ENCODE measurements at regions not wholly inside any gene's neighbourhood (a gene's known extent, or its start where the extent isn't known, plus 50 kb on each side); places are given as distances from the start of the nearest gene placed in this dataset.
A peak's percentile ranks its signal among the peaks of the same experiment; 100 is the strongest.

- Histone ChIP-seq H3K36me3 (ENCODE audit: insufficient read depth) (no peaks in the 10 kb centered on the region), H3K9me2 (ENCODE audit: insufficient read depth) (peaks cover 7% of the 10 kb centered on the region; the same call in 1 of the 2 replicates), H3K4me3 (no peak overlapping the region), H2AFZ (no peak overlapping the region), H3K4me2 (no peak overlapping the region), H3F3A (replicated peaks; ENCODE audit: low read depth) (no peaks in the 10 kb centered on the region), H3K27ac (ENCODE audit: low read depth) (no peak overlapping the region), H4K20me1 (replicated peaks; ENCODE audit: insufficient read depth) (no peaks in the 10 kb centered on the region), H3K79me2 (replicated peaks; ENCODE audit: insufficient read depth) (no peaks in the 10 kb centered on the region), H3K4me1 (ENCODE audit: insufficient read depth) (no peaks in the 10 kb centered on the region), H3K27me3 (ENCODE audit: insufficient read depth) (no peaks in the 10 kb centered on the region)
- no peak for ATAC-seq
- no peaks in the 10 kb centered on the region for H3K27me3 Mint-ChIP-seq (ENCODE audit: insufficient read depth, low read depth, poor library complexity)
- H3K4me1 Mint-ChIP-seq = no peaks in the 10 kb centered on the region
- DNase-seq (ENCODE audit: low spot score) = no peak
- no peaks in the 10 kb centered on the region for H3K36me3 Mint-ChIP-seq (ENCODE audit: low read depth)
- H3K4me3 Mint-ChIP-seq = no peak overlapping the region
- H3K27ac Mint-ChIP-seq = no peak overlapping the region
- no peak for TF ChIP-seq STAT1 (IDR thresholded peaks at IDR 0.05; ENCODE audit: unreplicated experiment)
- TF ChIP-seq ZNF114 (CRISPR knock-in tag; IDR thresholded peaks at IDR 0.05) = no peak
- no peak for TF ChIP-seq JUNB (IDR thresholded peaks at IDR 0.05; ENCODE audit: unreplicated experiment)
- TF ChIP-seq CREB1 (CRISPR knock-in tag; IDR thresholded peaks at IDR 0.05; ENCODE audit: low read depth) = no peak
- TF ChIP-seq EZH2phosphoT487 (IDR thresholded peaks at IDR 0.05; ENCODE audit: unreplicated experiment) = no peak
- H3K9me3 Mint-ChIP-seq = no peaks in the 10 kb centered on the region
Measured at GRCh38 chr6:74578339-74578738, 627.5 kb downstream of the COL12A1 start.

GRCh38 chr6:74577619-74578018 lies 628.2 kb downstream of the COL12A1 start:
- H4K20me1 ChIP-seq (replicated peaks; ENCODE audit: insufficient read depth) = no peaks in the 10 kb centered on the region
- H3F3A ChIP-seq (replicated peaks; ENCODE audit: low read depth) = no peaks in the 10 kb centered on the region
- Mint-ChIP-seq H3K27ac (no peak overlapping the region), H3K9me3 (no peaks in the 10 kb centered on the region), H3K4me1 (no peaks in the 10 kb centered on the region), H3K4me3 (no peak overlapping the region), H3K36me3 (ENCODE audit: low read depth) (no peaks in the 10 kb centered on the region), H3K27me3 (ENCODE audit: insufficient read depth, low read depth, poor library complexity) (no peaks in the 10 kb centered on the region)
- no peak for TF ChIP-seq ETS1 (IDR thresholded peaks at IDR 0.05)
- TF ChIP-seq EZH2phosphoT487 (IDR thresholded peaks at IDR 0.05; ENCODE audit: unreplicated experiment) = no peak
- TF ChIP-seq EZH2 (IDR thresholded peaks at IDR 0.05; ENCODE audit: low read depth, unreplicated experiment) = no peak
- TF ChIP-seq ZNF114 (CRISPR knock-in tag; IDR thresholded peaks at IDR 0.05) = no peak
- TF ChIP-seq NANOG (IDR thresholded peaks at IDR 0.05; ENCODE audit: borderline replicate concordance) = no peak
- no peak for TF ChIP-seq ZNF331 (CRISPR knock-in tag; IDR thresholded peaks at IDR 0.05; ENCODE audit: low read depth)
- TF ChIP-seq REST (IDR thresholded peaks at IDR 0.05; ENCODE audit: unreplicated experiment) = no peak
- TF ChIP-seq JUNB (IDR thresholded peaks at IDR 0.05; ENCODE audit: unreplicated experiment) = no peak
- TF ChIP-seq, protein P1, sequence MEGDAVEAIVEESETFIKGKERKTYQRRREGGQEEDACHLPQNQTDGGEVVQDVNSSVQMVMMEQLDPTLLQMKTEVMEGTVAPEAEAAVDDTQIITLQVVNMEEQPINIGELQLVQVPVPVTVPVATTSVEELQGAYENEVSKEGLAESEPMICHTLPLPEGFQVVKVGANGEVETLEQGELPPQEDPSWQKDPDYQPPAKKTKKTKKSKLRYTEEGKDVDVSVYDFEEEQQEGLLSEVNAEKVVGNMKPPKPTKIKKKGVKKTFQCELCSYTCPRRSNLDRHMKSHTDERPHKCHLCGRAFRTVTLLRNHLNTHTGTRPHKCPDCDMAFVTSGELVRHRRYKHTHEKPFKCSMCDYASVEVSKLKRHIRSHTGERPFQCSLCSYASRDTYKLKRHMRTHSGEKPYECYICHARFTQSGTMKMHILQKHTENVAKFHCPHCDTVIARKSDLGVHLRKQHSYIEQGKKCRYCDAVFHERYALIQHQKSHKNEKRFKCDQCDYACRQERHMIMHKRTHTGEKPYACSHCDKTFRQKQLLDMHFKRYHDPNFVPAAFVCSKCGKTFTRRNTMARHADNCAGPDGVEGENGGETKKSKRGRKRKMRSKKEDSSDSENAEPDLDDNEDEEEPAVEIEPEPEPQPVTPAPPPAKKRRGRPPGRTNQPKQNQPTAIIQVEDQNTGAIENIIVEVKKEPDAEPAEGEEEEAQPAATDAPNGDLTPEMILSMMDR (conservative IDR thresholded peaks at IDR 0.05; ENCODE audit: low read depth in 2 of 2) = no peak
- H3K4me3 ChIP-seq = no peak overlapping the region
- H3K4me1 ChIP-seq (ENCODE audit: insufficient read depth) = no peaks in the 10 kb centered on the region
- no peaks in the 10 kb centered on the region for H3K36me3 ChIP-seq (ENCODE audit: insufficient read depth)
- H3K79me2 ChIP-seq (replicated peaks; ENCODE audit: insufficient read depth) = no peaks in the 10 kb centered on the region
- H3K4me2 ChIP-seq = no peak overlapping the region
- H3K27ac ChIP-seq (ENCODE audit: low read depth) = no peak overlapping the region
- DNase-seq (ENCODE audit: low spot score) (no peak), ATAC-seq (no peak)
- peak overlapping the region; percentile 54; the same call in 1 of the 2 replicates for H2AFZ ChIP-seq
- no peaks in the 10 kb centered on the region for H3K9me2 ChIP-seq (ENCODE audit: insufficient read depth)
- H3K27me3 ChIP-seq (ENCODE audit: insufficient read depth) = no peaks in the 10 kb centered on the region

Measured in GM23338 (cell line).